Inflammatory macrophage (primary cell): ENCODE measurements at regions not wholly inside any gene's neighbourhood (a gene's known extent, or its start where the extent isn't known, plus 50 kb on each side); places are given as distances from the start of the nearest gene placed in this dataset.

Source experiments
- DNase-seq, 2 donors: peaks; one replicate each; pipeline ENCODE4 v3.0.0-alpha.2; 2020 to 2022

DNA sequence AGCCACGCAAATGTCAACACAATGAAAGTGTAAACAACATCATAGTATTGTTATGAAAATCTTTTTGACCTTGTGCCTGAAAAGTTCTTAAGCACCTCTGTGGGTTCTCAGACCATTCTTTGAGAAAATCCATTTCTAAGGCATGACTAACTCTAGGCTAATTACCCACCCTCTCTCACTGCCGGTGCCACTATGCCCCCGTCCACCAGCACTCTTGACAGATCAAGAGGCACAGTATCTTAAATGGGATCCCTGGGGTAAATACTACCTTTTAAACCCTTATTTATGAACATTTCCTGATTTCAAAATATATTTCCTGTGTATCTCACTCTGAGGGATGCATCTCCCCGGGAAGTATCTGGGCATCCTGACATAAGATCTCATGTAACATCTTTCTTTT, 607.5 kb downstream of the METTL15 start:
- no peak for DNase-seq

DNA sequence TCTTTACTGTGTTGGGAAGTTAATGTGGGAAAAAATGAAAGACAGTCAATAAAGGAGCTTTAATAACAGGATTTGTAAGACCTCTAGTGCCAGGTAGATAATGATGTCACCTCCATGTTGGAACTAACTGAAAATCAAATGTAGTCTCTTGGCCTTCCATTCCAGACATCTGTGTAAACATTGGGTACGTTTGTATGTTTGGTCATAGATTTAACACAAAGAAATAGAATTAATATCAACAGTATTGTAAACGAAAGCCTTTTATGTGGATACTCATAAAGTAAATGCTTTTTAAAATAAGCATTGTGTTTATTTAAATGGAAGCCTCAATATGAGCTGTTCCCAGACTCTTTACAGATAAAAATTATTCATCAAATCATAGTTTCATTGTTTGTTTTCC, 605.7 kb downstream of the METTL15 start:
- no peak for DNase-seq

DNA sequence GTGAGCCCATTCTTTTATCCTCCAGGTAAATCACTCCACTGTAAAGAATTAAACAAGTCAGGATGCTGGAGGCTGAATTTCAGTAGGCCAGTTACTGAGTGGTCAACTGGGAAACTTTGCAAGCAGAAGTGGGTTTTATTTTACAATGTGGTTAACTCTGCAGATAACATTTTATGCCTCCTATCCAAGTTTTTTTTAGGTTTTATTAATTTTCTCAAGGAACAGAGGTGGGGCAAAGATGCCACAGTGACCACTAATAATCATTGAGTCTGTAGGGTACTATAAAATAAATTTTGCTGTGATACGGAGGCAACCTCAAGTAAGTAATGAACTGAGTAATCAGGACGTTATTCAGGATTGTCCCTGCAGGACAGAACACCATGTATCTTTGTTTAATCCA, 599.9 kb downstream of the METTL15 start:
- DNase-seq: no peak

DNA sequence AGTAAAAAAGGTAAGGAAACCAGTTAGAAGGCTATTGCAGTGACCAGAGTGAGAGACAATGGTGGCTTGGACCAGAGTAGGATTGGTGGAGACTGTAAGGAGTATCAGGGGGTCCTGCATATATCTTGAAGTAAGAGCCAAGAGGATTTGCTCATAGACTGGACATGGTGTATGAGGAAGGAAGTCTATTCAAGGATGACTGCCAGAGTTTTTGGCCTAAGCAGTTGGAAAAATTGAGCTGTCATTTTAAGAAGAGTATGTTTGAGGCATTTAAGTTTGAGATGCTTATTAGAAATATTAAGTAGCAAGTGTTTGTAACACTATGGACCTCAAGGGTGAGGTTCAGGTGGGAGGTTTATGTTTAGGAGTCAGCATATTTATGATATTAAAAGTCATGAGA, 596.6 kb downstream of the METTL15 start:
- no peak for DNase-seq

GRCh38 chr11:28703371-28703770, 595.2 kb downstream of the METTL15 start:
- no peak for DNase-seq

DNA sequence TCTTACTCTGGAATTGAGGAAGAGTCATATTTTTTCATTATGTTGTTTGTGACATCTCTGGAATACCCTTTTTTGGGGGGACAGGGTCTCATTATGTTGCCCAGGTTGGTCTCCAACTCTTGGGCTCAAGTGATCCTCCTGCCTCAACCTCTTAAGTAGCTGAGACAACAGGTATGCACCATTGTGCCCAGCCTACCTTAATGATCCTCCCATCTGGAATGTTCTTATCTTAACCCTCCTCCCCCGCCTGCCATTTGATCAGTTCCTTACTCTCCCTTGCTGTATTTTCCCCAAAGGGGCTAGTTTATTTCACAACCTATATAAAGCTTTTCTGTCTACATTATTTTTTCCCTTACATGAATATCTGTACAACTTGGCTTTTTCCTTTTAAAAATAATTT, 594.7 kb downstream of the METTL15 start:
- DNase-seq: no peak

GRCh38 chr11:28702450-28702790, 594.2 kb downstream of the METTL15 start:
- no peak for DNase-seq

GRCh38 chr11:28701760-28702449, 593.7 kb downstream of the METTL15 start:
- DNase-seq: no peak

DNA sequence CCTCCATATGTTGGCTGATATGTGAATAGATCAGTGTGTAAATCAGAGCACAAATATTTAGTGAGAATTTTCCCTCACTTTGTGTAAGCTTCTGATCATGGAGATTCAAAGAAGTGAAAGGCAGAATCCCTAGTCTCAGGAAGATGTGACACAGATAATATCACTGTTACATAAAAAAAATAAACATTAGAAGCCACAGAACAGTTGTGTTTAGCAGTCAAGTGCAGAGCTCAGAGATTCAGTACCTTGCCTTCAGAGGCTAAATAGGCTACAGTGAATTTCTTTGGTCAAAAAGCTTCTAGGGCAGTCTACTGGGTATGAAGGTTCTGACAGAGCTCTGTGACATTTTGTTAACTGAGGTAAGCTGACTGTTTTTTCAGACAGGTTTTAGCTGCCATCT, 591.5 kb downstream of the METTL15 start:
- no peak for DNase-seq

DNA sequence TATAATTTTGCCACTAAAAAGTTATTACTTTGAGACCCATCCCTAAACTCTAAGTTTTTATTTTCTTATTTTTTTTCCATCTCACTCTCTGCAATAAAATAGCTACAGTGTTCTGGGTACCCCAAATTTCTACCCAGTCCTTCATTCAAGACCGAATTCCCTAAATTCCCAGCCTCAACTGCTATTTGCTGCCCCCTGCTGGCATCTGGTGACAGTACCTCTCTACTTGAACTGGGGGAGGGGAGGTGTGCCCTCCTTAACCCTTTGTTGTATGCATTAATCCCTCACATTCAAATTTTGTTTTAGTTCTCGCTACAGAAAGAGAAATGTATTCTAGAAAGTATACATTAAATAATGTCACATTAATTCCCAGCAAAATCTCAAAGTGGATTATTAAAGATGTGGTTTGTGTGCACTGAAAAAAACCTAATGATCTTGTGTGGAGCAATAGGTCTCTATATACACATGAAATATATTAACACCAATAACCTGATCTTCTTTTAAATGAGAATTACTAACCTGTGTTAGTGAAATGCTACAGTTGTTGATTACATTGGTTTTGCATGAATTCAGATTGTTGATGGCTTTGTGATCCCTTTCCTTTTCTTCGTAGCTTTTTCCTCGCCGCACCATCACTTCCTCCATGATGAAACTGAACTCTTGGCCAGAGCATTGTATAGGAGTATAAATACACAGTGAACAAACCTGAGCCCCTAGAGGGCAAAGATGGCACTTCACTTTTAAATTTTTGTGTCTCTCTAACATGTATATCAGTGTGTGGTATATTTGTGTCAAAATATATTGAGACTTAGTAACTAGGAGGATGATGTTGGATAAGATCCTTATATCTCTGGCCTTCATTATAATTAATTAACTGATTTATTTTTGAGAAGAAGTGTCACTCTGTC, 590.0 kb downstream of the METTL15 start:
- peak; percentile 21 to 34 for DNase-seq

DNA sequence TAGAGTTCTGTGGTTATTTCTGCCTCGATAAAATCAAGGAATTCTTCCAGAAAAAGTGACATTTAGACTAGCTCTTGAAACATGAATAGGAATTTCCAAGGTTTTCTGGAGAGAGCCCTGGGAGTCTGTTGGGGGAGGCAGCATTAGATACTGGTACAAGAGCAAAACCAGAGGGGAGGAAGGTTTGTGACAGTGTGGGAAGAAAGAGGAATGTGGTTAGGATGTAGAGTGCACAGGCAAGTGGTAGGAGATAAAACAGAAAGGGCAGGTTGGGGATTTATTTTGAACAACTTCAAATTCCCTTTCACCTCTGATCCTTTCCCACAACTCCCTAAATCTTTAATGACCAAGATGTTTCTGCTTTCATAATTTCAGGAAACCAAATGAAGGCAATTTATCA, 588.4 kb downstream of the METTL15 start:
- no peak for DNase-seq

GRCh38 chr11:28690746-28691145, 582.6 kb downstream of the METTL15 start:
- DNase-seq: no peak

GRCh38 chr11:28684011-28684586, 575.9 kb downstream of the METTL15 start:
- no peak for DNase-seq

- DNase-seq: no peak
Observed at GRCh38 chr11:28679795-28680468, 571.7 kb downstream of the METTL15 start.

DNA sequence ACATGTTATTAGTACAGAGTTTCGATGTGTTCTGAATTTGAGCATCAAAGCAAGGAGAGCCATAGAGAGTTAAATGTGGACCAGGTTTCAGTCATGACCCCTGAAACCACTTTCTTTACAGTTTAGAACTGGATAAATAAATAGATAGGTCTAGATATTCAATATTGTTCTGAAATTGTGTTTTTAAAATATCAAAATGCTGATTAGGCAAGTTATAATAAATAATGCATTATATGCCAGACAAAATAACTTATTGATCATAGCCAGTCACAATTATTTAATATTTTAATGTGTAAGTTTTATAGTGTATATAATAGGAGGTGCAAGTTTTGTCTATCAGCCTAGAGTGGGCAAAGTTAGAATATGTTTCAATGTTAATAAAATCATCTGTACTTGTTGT, 569.5 kb downstream of the METTL15 start:
- DNase-seq: no peak

GRCh38 chr11:28675183-28675582, 567.0 kb downstream of the METTL15 start:
- DNase-seq: no peak

GRCh38 chr11:28674433-28675103, 566.4 kb downstream of the METTL15 start:
- no peak for DNase-seq

- DNase-seq: no peak
Observed at GRCh38 chr11:28673691-28674432, 565.7 kb downstream of the METTL15 start.

- DNase-seq: no peak
Observed at GRCh38 chr11:28671274-28671673, 563.1 kb downstream of the METTL15 start.

GRCh38 chr11:28666632-28667031, 558.4 kb downstream of the METTL15 start:
- no peak for DNase-seq

DNA sequence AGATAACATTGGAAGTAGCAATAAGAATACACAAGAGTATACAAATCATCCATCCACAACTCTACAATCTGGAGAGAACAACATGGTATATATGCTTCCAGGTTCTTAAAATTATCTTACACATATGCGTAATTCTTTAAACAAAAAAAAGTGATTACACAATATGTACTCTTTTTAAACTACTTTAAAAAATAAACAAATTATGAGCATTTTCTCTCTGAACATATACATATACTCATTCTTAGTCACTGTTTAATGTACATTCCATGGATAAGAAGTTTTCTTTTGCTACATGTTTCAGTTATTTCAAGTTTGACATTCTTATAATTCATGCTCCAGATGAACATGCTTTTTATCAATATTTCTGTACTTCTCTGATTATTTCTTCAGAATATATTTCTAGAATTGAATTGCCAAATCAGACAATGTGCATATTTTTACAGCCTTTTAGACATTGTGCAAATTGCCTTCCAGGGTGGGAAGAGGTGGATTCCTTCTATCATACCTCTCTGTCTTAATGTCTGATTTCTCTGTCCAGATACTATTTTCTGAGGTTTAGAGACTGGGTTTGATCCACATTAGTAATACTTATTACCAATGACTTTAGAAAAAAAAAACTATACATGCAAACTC, 551.6 kb downstream of the METTL15 start:
- DNase-seq: no peak
